HG02588 (cell line): ENCODE measurements at regions not wholly inside any gene's neighbourhood (a gene's known extent, or its start where the extent isn't known, plus 50 kb on each side); places are given as distances from the start of the nearest gene placed in this dataset.
"Not testable (repeated sequence)": the region's sequence is repeated elsewhere in the genome, so short reads cannot be mapped to it uniquely, and the experiment has no call there.

Source experiments
- ATAC-seq: cut with Tn5 transposase; IDR thresholded peaks from one replicate; pipeline ENCODE4 v1.9.1; 2021; ENCODE audit warnings: mild to moderate bottlenecking, moderate library complexity; ENCODE audit not compliant: unreplicated experiment

DNA sequence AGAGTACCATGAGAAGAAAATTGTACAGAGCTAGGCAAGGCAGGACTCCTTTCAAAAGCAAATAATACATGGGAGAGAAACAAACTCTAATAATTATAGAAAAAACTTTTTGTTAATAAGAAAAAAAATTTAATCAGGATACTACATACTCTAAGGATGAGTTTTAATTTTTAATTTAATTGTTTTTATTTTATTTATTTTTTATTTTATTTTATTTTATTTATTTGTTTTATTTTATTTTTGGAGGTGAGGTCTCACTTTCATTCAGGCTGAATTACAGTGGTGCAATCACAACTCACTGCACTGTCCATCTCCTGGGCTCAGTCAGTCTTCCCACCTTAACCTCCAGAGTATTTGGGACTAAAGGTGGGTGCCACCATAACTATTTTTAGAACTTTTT is 1347.2 kb downstream of the NLGN4Y start:
- no peak for ATAC-seq

DNA sequence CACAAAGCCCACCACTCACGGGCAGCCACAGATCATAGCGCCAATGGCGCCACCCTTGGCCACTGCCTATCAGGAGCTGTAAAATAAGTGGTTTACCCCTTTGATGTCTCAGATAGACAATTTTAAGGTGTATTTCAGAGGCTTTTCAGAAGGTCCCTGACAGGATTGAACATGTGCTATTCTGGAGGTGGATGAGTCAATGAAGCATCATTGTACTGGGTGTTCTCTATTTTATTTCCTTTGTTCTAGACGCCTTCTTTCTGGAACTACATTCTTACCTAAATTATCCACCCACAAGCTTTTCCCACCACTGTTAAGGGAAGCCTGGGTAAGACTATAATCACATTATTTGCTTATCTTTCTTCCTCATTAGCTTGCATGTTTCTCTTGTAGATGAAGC is 1351.6 kb downstream of the NLGN4Y start:
- ATAC-seq: not testable (repeated sequence)

DNA sequence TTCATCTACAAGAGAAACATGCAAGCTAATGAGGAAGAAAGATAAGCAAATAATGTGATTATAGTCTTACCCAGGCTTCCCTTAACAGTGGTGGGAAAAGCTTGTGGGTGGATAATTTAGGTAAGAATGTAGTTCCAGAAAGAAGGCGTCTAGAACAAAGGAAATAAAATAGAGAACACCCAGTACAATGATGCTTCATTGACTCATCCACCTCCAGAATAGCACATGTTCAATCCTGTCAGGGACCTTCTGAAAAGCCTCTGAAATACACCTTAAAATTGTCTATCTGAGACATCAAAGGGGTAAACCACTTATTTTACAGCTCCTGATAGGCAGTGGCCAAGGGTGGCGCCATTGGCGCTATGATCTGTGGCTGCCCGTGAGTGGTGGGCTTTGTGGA is 1379.2 kb downstream of the NLGN4Y start:
- not testable (repeated sequence) for ATAC-seq

DNA sequence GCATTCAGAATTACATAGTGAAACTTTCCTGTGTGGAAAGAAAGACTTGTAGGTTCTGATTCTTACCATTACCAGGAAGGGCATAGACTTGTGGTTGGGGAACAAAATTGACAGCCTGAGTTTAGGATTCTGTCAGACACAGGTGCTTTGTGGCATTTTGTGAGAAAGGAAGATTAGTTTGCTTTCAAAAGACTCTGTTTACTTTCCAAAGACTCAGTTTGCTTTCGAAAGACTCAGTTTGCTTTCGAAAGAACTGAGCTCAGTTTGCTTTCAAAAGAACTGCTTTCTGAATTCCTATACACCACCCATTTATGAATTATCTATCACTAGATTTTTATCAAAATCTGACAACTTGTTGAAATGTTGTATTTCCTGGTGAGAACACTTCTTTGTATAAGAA is 1381.2 kb downstream of the NLGN4Y start:
- ATAC-seq: no peak

DNA sequence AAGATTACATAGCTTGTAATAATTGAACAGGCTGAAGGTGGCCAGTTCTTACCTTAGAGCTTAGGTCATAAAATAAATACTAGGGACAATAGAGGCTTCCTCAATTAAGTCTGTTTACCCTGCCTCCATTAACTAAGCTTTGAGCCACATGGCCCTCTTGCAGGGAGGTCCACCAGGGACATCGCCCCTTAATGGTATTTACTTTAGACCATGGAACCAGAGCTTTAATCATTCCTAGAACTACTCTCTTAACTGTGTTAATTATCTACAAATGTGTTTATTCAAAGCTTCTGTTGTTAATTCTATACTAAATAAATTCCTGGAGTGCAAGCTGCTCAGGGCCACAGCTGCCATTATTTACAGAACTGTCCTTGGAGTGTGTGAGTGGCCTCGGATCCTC is 1402.2 kb downstream of the NLGN4Y start:
- ATAC-seq: no peak

DNA sequence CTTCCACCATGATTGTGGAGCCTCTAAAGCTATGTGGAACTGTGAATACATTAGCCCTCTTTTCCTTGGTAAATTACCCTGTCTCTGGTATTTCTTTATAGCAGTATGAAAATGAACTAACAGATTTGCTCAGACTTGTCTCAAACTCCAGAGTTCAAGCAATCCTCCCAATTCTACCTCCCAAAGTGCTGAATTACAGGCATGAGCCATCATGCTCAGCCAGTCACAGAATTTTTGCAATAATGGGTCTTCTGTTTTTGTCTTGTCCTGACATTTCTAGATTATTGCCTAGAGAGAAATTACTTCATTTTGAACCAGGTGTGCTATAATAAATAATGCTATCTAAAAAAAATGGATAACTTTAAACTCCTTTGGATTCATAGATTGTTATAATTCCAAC is 1414.5 kb downstream of the NLGN4Y start:
- ATAC-seq: no peak

DNA sequence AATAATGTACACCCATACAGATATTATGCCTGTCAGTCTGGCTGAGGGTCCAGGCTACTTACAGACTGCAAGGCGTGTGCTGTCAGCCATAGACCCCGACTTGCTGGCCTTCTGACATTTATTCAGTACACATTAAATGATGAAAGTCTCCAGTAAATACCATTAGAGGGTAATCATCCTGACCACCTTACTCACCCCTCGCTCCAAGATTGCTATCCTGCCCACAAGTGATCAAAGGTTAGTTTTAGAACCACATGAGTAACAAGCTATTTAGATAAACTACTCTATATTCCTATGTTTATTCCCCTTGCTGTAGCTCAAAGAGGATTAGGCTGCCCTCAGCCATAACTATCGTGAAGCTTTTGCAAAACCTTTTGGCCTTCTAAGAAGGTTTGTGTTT is 1426.7 kb downstream of the NLGN4Y start:
- no peak for ATAC-seq

DNA sequence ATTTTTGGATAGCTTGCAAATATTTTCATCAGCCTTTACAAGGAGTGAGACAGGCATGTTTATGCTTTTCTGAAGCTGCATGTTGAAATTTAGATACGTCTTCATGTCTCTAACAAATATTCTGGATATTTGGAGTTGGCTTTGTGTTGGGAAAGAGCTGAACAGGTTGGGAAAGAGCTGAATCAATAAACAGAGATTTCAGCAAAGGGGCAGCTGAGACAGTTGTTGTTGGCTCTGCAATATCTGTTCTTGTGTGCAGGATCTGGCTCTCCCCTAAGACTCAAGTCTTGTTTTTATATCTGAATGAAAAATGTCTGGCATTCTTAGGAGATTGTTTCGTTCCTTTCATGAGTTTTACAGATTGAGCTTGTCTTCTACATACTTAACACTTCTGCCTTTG is 1444.5 kb downstream of the NLGN4Y start:
- no peak for ATAC-seq

DNA sequence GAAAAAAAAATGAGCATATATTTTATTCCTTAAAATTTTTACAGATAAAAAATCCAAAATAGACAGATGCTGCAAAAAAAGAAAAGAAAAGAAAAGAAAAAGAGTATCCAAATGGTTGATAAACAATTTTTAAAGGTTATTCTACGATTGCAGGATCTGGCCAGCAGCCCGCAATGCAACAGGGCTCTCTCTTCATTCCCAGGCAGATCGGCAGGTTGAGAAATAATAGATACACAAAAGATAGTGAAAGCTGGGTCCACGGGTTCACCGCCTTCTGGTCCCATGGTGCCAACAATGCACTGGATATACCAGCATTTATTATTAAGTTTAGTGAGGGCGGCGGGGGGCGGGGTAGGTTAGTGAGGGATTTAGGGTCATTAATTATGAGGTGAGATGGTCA is 1448.9 kb downstream of the NLGN4Y start:
- no peak for ATAC-seq

DNA sequence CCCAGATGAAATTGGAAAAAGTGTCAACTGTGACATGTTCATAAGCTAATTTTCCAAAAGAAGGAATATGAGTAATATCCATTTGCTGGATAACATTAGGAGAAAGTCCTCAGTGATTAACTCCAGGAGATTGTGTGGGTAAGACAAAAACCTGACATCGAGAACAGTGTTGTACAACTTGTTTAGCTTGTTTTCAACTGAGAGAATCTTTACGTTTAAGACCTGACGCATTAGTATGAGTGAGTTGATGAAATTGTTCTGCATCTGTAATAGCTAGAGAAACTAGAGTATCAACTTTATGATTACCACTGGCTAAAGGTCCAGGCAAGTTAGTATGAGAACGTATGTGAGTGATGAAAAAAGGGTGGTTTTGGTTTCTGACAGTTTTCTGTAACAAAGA is 1452.4 kb downstream of the NLGN4Y start:
- no peak for ATAC-seq

DNA sequence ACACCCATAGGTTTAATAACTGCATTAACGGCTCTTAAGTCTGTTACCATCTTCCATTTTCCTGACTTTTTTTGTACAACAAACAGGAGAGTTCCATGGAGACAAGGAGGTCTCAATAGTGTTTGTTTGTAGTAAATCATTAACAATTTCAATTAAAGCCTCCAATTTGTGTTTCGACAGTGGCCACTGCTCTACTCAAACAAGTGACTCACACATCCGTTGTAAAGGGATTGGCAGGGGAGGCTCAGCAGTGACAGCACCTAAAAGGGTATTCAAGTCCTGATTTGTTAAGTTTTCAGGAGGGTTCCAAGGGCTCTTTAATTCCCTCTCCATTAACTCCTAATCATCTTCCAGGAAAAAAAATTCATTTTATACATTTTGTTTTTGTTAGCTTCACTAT is 1454.2 kb downstream of the NLGN4Y start:
- no peak for ATAC-seq

DNA sequence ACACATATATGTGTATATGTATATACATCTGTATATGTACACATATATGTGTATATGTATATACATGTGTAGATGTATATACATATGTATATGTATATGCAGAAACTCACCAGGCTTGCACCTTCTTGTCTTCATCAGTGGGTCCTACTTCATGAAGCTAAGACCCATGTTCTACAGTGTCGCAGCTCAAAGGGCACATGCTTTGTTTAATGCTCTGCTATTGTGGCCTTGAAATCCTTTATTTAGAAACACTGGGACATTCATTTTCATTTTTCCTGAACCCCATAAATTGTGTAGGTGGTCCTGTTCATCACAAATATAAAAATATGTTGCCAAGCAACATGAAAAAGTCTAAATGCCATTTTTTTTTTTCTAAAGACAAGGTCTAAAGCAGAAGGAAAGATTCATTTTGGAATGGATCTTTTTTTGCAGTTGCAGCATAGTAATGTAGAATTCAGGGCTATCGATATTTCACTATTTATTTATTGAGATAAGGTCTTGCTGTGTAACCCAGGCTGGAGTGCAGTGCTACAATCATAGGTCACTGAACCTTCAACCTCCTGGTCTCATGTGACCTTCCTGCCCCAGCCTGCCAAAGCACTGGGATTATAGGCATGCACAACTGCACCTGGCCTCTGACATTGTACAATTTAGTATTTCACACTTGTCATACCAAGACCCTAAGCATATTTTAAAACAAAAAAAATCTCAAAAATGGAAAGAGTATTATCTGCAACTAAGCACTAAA is 1460.5 kb downstream of the NLGN4Y start:
- ATAC-seq: no peak

DNA sequence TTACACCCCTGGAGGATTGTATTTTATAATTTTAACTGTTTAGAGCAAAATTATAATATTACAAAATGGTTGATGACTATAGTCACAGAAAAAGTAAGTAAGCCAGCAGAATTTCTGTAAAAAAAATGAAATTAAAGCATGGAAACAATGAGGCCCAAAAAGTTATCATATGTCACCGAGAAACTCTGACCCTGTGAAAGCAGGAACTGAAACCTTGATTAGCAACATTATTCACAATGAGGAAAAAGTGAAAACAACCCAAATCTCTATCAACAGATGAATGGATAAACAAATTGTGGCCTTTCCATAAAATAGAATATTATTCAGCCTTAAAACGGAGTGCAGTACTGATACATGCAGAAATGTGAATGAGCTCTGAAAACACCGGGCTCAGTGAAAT is 1471.7 kb downstream of the NLGN4Y start:
- ATAC-seq: no peak

DNA sequence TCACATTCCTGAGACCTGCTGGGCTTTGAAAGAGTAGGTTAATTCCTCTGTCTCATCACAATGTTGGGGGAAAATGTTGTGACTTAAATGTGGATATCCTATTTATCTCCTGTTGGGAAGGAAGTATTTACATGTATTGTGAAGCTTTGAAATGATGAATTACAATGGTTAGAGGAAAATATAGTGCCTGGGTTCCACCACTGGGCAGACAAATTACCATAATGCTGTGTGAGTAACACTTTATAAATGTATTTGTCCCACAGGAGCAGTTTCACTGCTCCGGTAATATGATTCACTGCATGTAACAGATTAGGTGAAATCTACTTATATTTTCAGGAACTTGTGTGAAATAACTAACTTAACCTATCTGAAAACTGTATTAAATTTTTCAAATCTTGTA is 1476.4 kb downstream of the NLGN4Y start:
- no peak for ATAC-seq

DNA sequence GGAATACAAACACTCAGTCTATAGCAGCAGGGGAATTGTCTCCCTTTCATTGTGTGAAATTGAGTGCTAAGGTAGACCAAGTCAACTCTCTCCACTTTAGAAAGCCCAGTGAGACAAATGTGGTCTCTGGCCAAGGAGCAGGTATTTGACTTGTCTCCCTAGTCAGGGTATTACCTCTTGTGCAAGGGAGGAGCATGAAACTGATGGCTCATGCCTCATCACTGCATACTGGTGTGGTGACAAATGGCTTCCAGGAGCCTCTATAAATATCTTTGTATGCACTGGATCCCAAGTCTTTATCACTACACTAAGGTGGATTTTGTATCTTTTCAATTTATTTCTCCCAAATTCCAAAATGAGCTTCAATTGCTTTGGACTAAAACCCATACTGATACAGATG is 1477.6 kb downstream of the NLGN4Y start:
- ATAC-seq: no peak

DNA sequence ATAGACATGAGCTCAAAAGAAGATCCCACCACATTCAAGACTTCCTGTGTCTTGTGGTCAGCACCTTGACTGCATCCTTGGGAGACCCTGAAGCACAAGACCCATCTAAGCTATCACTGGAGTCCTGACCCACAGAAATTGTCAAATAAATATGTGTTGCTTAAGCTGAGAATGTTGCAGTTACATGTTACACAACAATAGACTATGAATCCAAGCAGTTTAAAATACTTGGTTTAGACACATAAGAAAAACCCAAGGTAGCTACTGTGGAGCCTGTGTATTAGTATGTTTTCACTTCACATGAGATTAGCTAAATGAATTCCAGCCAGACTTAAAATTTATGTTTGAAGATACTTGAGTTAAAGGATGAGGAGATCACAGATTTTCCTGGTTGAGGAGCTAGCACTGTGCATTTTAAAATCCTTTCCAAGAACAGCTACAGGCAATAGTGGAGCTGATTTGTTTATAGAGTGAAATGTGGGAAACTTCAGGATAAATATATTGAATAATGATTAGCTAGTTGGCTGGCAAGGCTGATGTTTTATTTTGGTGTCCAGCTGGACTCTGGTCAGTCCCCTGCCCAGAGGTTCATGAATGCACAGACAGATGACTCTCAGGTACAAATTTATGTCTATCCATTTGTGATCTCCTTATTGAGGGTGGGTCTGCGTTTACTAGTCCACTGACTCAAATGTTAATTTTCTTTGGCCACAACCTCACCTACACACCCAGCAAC is 1527.7 kb downstream of the NLGN4Y start:
- no peak for ATAC-seq

DNA sequence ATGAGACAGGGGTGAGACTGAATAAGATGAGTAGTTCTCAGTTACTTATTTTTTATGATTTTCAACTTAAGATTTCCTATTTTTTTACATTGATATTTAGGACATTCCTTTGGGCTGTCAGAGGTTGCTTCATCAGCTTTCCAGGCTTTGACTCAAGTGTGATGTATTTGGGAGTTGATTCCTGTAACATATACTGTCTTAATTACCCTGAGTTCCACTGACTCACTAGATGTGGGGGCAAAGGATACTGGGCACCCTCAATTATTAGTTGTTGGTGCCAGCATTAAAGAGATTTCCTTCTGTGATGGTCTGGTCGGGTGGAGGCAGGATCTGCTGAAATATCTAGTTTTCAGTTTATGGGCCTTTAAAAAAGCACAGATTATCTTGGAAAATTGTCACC is 1535.8 kb downstream of the NLGN4Y start:
- ATAC-seq: no peak

DNA sequence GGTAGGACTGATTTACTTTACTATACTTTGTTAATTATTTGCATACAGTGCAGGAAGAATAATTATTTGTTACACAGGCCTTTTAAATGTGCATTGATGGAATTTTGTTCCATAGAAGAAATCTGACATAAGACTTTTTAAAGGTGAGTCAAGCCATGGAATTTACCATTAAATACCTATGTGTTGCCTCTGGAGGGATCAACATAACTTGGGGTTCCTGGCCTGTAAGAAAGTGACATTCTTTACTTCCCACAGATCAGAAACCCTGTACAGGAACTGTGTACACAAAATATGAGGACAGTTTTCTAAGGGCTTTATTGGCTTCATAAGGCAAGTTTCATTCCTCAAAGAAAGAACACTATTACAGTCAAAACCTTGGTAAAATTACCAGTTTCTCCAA is 1536.4 kb downstream of the NLGN4Y start:
- ATAC-seq: no peak

DNA sequence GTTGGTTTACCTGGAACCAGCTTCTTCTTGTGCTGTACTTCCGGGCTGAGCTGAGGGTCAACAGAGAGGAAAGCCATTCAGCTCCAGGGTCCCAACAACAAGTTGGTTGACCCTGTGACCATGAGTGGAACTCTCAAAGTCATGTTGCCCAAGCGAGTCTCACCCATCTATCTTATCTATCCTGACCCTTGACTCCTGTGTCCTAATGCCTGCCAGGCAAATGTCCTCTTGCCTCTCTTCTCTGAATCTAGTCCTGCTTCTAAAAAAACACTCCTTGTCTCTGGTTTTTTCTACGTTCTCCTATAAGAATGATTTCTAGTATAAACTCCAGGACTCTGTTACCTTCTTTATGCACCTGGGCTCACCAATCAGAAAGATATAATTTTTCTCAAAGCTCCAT is 1547.6 kb downstream of the NLGN4Y start:
- ATAC-seq: no peak

DNA sequence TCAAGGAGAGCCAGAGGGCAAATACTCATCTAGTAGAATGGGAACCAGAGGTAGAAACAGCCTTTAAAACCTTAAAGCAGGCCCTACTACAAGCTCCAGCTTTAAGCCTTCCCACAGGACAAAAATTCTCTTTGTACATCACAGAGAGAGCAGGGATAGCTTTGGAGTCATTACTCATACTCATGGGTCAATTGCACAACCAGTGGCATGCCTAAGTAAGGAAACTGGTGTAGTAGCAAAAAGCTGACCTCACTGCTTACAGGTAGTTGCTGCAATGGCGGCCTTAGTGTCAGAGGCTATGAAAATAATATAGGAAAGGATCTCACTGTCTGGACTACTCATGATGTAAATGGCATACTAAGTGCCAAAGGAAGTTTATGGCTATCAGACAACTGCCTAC is 1551.4 kb downstream of the NLGN4Y start:
- ATAC-seq: no peak

DNA sequence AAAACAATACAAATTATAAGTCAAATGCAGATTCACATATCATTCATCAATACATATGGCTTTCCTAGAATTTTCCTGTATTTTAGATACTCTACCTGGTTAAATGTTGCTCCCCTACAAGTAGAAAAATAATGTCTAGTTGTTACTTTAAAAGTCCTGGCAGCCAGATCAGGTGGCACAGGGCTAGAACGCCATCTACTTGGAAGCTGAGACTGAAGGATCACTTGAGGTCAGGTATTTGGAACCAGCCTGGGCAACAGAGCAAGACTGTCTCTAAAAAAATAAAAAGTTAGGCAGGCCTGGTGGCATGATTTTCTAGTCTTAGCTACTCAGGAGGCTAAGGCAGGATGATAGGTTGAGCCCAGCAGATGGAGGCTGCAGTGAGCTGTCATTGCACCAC is 1573.0 kb downstream of the NLGN4Y start:
- ATAC-seq: no peak

DNA sequence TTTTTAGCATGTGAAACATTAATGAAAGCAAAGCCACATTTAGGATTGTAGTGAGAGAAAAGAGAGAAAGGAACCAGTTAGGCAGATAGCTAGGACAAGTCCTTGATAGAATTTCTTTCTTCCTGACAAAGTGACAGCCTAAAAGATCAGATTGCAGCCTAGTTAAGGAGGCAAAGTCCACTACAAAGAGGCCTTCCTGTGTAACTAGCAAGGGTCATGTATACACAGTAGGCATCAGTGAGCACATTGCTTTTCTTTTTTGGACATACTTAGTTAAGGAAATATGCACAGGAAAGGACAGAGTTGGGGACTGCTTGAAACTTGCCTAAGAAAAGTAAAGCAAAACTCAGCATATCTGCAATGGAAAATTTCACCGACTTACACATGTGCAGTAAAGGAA is 1577.5 kb downstream of the NLGN4Y start:
- ATAC-seq: no peak

DNA sequence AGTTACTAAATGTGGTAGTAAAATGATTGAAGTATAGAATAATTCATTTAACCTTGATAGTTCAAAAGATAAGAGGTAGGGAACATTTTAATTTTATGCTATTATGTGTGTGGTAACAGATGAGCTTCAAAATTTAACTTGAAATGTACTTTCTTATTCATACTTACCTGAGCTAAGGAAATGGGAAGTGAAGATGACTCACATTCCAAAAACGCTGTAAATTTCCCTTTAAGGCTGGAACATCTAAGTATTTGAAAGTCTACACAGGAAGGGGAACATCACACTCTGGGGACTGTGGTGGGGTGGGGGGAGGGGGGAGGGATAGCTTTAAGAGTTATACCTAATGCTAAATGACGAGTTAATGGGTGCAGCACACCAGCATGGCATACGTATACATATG is 1582.3 kb downstream of the NLGN4Y start:
- ATAC-seq: no peak
